SKM-1 treated with dmso at 0.1 percent for 144 hours (cell line): ENCODE measurements at regions not wholly inside any gene's neighbourhood (a gene's known extent, or its start where the extent isn't known, plus 50 kb on each side); places are given as distances from the start of the nearest gene placed in this dataset.

ENCODE experiments used
- DNase-seq: peaks from one replicate; lab custom pipeline; 2025; ENCODE audit not compliant: unreplicated experiment; lab: John Stamatoyannopoulos, UW

GRCh38 chr4:176441594-176441993, 121.8 kb downstream of the SPCS3 start:
- DNase-seq, result no peak

- DNase-seq, result no peak
Observed at GRCh38 chr4:176443117-176443516, 123.4 kb downstream of the SPCS3 start.

GRCh38 chr4:176443646-176444409, 124.1 kb downstream of the SPCS3 start:
- no peak for DNase-seq

- DNase-seq, result no peak
Observed at GRCh38 chr4:176444741-176445140, 125.0 kb downstream of the SPCS3 start.

- DNase-seq, result no peak
Observed at GRCh38 chr4:176448761-176449160, 129.0 kb downstream of the SPCS3 start.

- no peak for DNase-seq
Observed at GRCh38 chr4:176451443-176451842, 131.7 kb downstream of the SPCS3 start.

GRCh38 chr4:176453079-176453478, 133.3 kb downstream of the SPCS3 start:
- DNase-seq, result no peak

GRCh38 chr4:176453658-176454057, 133.9 kb downstream of the SPCS3 start:
- DNase-seq, result no peak

GRCh38 chr4:176464748-176465147, 145.0 kb downstream of the SPCS3 start:
- DNase-seq, result no peak

GRCh38 chr4:176467001-176467400, 147.2 kb downstream of the SPCS3 start:
- no peak for DNase-seq

- no peak for DNase-seq
Observed at GRCh38 chr4:176469546-176469945, 149.8 kb downstream of the SPCS3 start.

- DNase-seq, result no peak
Observed at GRCh38 chr4:176470671-176471070, 150.9 kb downstream of the SPCS3 start.

- no peak for DNase-seq
Observed at GRCh38 chr4:176475067-176475466, 155.3 kb downstream of the SPCS3 start.

GRCh38 chr4:176478076-176478475, 158.3 kb downstream of the SPCS3 start:
- DNase-seq, result no peak

- no peak for DNase-seq
Observed at GRCh38 chr4:176479767-176480166, 160.0 kb downstream of the SPCS3 start.

- DNase-seq, result no peak
Observed at GRCh38 chr4:176482972-176483371, 163.2 kb downstream of the SPCS3 start.

- no peak for DNase-seq
Observed at GRCh38 chr4:176484301-176484984, 164.7 kb downstream of the SPCS3 start.

- DNase-seq, result no peak
Observed at GRCh38 chr4:176489001-176489400, 169.2 kb downstream of the SPCS3 start.

GRCh38 chr4:176492646-176493302, 173.0 kb downstream of the SPCS3 start:
- no peak for DNase-seq

GRCh38 chr4:176498617-176499256, 179.0 kb downstream of the SPCS3 start:
- DNase-seq, result no peak

- DNase-seq, result no peak
Observed at GRCh38 chr4:176499518-176499917, 179.8 kb downstream of the SPCS3 start.

- no peak for DNase-seq
Observed at GRCh38 chr4:176500894-176501293, 181.1 kb downstream of the SPCS3 start.
